Calu3 (cell line): ENCODE measurements at regions not wholly inside any gene's neighbourhood (a gene's known extent, or its start where the extent isn't known, plus 50 kb on each side); places are given as distances from the start of the nearest gene placed in this dataset.
A peak's percentile ranks its signal among the peaks of the same experiment; 100 is the strongest.

Source experiments
- BruUV-seq: library from RNA; stranded (reverse); fragments of 400-500 nt; replicated peaks from 2 replicates; lab custom pipeline; 2021; lab: Mats Ljungman, UMichigan
- CTCF ChIA-PET: fragments of 300-600 bp; sonication (Branson Sonifier 250); formaldehyde crosslinking; loops from one replicate; lab custom pipeline; 2022; ENCODE audit warnings: antibody characterized with exemption; lab: Charles Lee
- DNase-seq: peaks from one replicate; pipeline ENCODE4 v3.0.0; 2022
- H3K27ac Mint-ChIP-seq: one replicate; pipeline ENCODE4 v1.8.0; 2022; ENCODE audit warnings: mixed read lengths; ENCODE audit not compliant: unreplicated experiment
- H3K27me3 Mint-ChIP-seq: one replicate; pipeline ENCODE4 v1.8.0; 2022; ENCODE audit warnings: mixed read lengths; ENCODE audit not compliant: unreplicated experiment
- H3K36me3 Mint-ChIP-seq: one replicate; pipeline ENCODE4 v1.8.0; 2022; ENCODE audit warnings: mild to moderate bottlenecking, moderate library complexity, mixed read lengths; ENCODE audit not compliant: insufficient read depth, unreplicated experiment
- H3K4me1 Mint-ChIP-seq: one replicate; pipeline ENCODE4 v1.8.0; 2022; ENCODE audit warnings: mild to moderate bottlenecking, low read depth, mixed read lengths; ENCODE audit not compliant: unreplicated experiment
- H3K4me3 Mint-ChIP-seq: one replicate; pipeline ENCODE4 v1.8.0; 2022; ENCODE audit warnings: mild to moderate bottlenecking, low read depth, moderate library complexity, mixed read lengths; ENCODE audit not compliant: unreplicated experiment
- H3K9me3 Mint-ChIP-seq: one replicate; pipeline ENCODE4 v1.8.0; 2022; ENCODE audit warnings: low read depth, mixed read lengths; ENCODE audit not compliant: unreplicated experiment
- CTCF ChIP-seq: fragments of 200-600 bp; IDR thresholded peaks from one replicate; pipeline ENCODE4 v1.8.0; 2022; ENCODE audit warnings: antibody characterized with exemption; ENCODE audit not compliant: unreplicated experiment
- intact Hi-C: fragments of 100-400 bp; cut with micrococcal nuclease; formaldehyde crosslinking; loops from one replicate; pipeline ENCODE4 v1.10.0; 2022; ENCODE audit not compliant: unreplicated experiment

GRCh38 chr10:29127731-29128130, 161.1 kb upstream of the LYZL1 start:
- Mint-ChIP-seq H3K9me3 (no peaks in the 10 kb centered on the region), H3K4me3 (no peak overlapping the region), H3K4me1 (peaks cover 25% of the 10 kb centered on the region), H3K27me3 (no peaks in the 10 kb centered on the region), H3K36me3 (no peaks in the 10 kb centered on the region), H3K27ac (no peak overlapping the region)
- BruUV-seq: no TSS peak
- CTCF ChIA-PET: interaction anchor here (0.5 to 1.1 kb wide), 2 partner anchors 188 to 425 kb away, joined by 3 read pairs; no protein-coding TSS in a partner anchor
- intact Hi-C loops: loop anchor here (10.0 kb wide), 1 partner anchor 343 kb away; no protein-coding TSS in a partner anchor
- no peak for TF ChIP-seq CTCF
- no peak for DNase-seq

DNA sequence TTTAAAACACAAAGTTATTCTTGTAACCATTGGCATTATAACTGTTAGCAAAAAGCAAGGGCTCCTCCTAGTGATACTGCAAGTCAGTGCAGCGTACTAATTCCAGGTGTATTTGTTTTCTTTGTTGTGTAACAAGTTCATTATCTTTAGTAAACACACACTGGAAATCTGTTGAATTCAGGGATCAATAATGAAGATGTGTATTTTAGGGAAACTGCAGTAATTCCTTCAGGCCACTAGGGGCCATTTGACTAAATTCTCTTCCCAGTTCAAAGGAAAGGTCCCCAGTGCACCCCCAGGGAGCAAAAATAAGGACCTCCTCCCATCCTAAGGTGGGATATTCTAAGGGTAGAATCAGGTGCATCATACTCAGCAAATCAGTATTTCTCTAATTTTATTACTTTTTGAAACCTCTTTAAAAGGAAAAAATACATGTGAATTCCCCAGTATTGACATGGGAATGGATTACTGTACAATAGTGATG, 158.6 kb upstream of the LYZL1 start:
- CTCF ChIA-PET: interaction anchor here (0.6 kb wide), 3 partner anchors 13 to 1294 kb away, joined by 3 to 6 read pairs (median 5); no protein-coding TSS in a partner anchor
- intact Hi-C loops: loop anchor here (1.0 kb wide), 2 partner anchors 174 to 467 kb away; no protein-coding TSS in a partner anchor
- BruUV-seq: no TSS peak
- Mint-ChIP-seq H3K27me3 (no peaks in the 10 kb centered on the region), H3K9me3 (no peaks in the 10 kb centered on the region), H3K27ac (no peak overlapping the region), H3K4me1 (peaks cover 25% of the 10 kb centered on the region), H3K36me3 (no peaks in the 10 kb centered on the region), H3K4me3 (no peak overlapping the region)
- peak; percentile 54 for TF ChIP-seq CTCF
- DNase-seq: peak; percentile 60

DNA sequence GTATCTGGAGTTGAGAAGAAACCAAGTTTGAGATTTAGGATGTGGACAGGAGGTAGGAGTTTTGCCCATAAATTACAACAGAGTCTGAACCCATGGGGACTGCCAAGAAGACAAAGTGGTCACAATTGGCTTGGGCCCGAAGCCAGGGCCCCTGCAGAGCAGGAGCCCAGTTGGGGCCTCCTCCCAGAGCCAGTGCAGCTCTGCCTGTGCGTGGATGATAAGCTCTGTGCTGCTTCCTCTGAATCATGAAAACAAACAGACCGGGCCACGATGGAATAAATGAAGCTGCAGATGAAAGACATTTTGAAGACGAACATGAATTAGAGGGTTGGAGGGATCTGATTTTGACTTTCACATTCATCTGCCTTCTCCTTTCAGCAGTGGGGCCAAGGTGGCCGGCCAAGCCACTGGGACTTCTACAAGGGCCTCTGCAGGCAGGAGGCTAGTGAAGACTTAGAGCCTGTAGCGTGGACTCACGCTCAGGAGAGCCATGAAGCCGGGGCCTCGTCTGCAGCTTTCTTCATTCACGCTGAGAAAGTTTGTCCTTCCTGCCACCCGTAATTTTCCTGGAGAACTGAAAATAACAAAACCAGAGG, 156.8 kb upstream of the LYZL1 start:
- no peak overlapping the region for H3K27ac Mint-ChIP-seq
- intact Hi-C loops: no loop called here
- H3K36me3 Mint-ChIP-seq: no peaks in the 10 kb centered on the region
- H3K9me3 Mint-ChIP-seq: no peaks in the 10 kb centered on the region
- no peak overlapping the region for H3K4me3 Mint-ChIP-seq
- no peak for TF ChIP-seq CTCF
- no peaks in the 10 kb centered on the region for H3K27me3 Mint-ChIP-seq
- CTCF ChIA-PET: interaction anchor here (1.0 to 1.4 kb wide), 3 partner anchors 9 to 468 kb away, joined by 3 to 5 read pairs (median 3); no protein-coding TSS in a partner anchor
- no peak for DNase-seq
- peaks cover 10% of the 10 kb centered on the region for H3K4me1 Mint-ChIP-seq
- no TSS peak for BruUV-seq

DNA sequence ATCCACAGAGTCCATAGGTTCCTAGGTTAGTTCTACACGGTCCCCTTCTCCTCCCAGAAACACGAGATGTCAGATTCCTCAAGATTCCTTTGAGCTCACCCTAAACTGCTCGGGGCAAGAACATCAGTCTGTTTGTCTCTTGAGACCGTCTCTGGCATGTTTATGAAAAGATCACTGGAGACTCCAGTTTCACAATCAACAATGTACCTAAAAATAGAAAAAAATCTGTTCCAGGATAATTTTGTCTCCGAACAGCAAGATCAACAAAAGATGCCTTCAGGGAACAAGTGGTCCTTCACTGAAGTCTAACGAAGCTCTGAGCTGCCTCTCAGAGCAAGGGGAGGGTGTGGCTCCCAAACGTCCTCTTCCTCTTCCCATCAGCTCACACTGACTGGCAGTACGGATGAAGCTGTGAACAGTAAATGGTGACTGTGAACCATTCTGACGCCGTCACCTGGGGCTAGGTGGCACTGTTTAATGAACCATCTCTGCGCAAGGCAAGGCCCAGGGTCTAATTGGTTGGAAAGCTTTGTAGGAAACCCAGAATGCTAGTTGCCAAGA, 156.2 kb upstream of the LYZL1 start:
- CTCF ChIA-PET: interaction anchor here (1.0 to 1.2 kb wide), 3 partner anchors 9 to 455 kb away, joined by 3 read pairs; partner anchors contain the start of gene BAMBI
- BruUV-seq: no TSS peak
- TF ChIP-seq CTCF: no peak
- peaks cover 6% of the 10 kb centered on the region for H3K4me1 Mint-ChIP-seq
- no peak overlapping the region for H3K27ac Mint-ChIP-seq
- H3K4me3 Mint-ChIP-seq: no peak overlapping the region
- H3K9me3 Mint-ChIP-seq: no peaks in the 10 kb centered on the region
- H3K36me3 Mint-ChIP-seq: no peaks in the 10 kb centered on the region
- intact Hi-C loops: no loop called here
- H3K27me3 Mint-ChIP-seq: no peaks in the 10 kb centered on the region
- DNase-seq: no peak
